ENCODE measurements at regions not wholly inside any gene's neighbourhood (a gene's known extent, or its start where the extent isn't known, plus 50 kb on each side); places are given as distances from the start of the nearest gene placed in this dataset.

- H3K4me3 Mint-ChIP-seq (ENCODE audit: unreplicated experiment), result no peak overlapping the region
- H3K9me3 Mint-ChIP-seq (ENCODE audit: low read depth), result no peaks in the 10 kb centered on the region
- TF ChIP-seq CTCF (IDR thresholded peaks at IDR 0.05), result no peak
- no peaks in the 10 kb centered on the region for H3K27me3 Mint-ChIP-seq (ENCODE audit: low read depth)
- no peaks in the 10 kb centered on the region for H3K36me3 Mint-ChIP-seq (ENCODE audit: low read depth)
- no peak for DNase-seq (ENCODE audit: low spot score)
- peaks cover 37% of the 10 kb centered on the region for H3K4me1 Mint-ChIP-seq (ENCODE audit: low read depth)
- H3K27ac Mint-ChIP-seq (ENCODE audit: unreplicated experiment), result no peak overlapping the region
These were observed 695.6 kb downstream of the USP25 start for GRCh38 chr21:16425376-16425775.

- H3K9me3 Mint-ChIP-seq (ENCODE audit: low read depth), result no peaks in the 10 kb centered on the region
- H3K4me3 Mint-ChIP-seq (ENCODE audit: unreplicated experiment), result no peak overlapping the region
- H3K27me3 Mint-ChIP-seq (ENCODE audit: low read depth), result no peaks in the 10 kb centered on the region
- DNase-seq (ENCODE audit: low spot score), result no peak
- H3K4me1 Mint-ChIP-seq (ENCODE audit: low read depth), result peaks cover 41% of the 10 kb centered on the region
- no peak for TF ChIP-seq CTCF (IDR thresholded peaks at IDR 0.05)
- H3K27ac Mint-ChIP-seq (ENCODE audit: unreplicated experiment), result no peak overlapping the region
- H3K36me3 Mint-ChIP-seq (ENCODE audit: low read depth), result no peaks in the 10 kb centered on the region
These were observed 697.2 kb downstream of the USP25 start for GRCh38 chr21:16426936-16427335.

- DNase-seq (ENCODE audit: low spot score), result no peak
- H3K4me3 Mint-ChIP-seq (ENCODE audit: unreplicated experiment), result no peak overlapping the region
- no peaks in the 10 kb centered on the region for H3K36me3 Mint-ChIP-seq (ENCODE audit: low read depth)
- no peaks in the 10 kb centered on the region for H3K27me3 Mint-ChIP-seq (ENCODE audit: low read depth)
- peaks cover 39% of the 10 kb centered on the region for H3K4me1 Mint-ChIP-seq (ENCODE audit: low read depth)
- no peak overlapping the region for H3K27ac Mint-ChIP-seq (ENCODE audit: unreplicated experiment)
- TF ChIP-seq CTCF (IDR thresholded peaks at IDR 0.05), result no peak
- no peaks in the 10 kb centered on the region for H3K9me3 Mint-ChIP-seq (ENCODE audit: low read depth)
These were observed 697.9 kb downstream of the USP25 start for GRCh38 chr21:16427587-16428087.

GRCh38 chr21:16437586-16437985 is 707.8 kb downstream of the USP25 start:
- TF ChIP-seq CTCF (IDR thresholded peaks at IDR 0.05), result no peak
- no peak for DNase-seq (ENCODE audit: low spot score)
- Mint-ChIP-seq H3K36me3 (ENCODE audit: low read depth) (no peaks in the 10 kb centered on the region), H3K27ac (ENCODE audit: unreplicated experiment) (no peak overlapping the region), H3K27me3 (ENCODE audit: low read depth) (no peaks in the 10 kb centered on the region), H3K9me3 (ENCODE audit: low read depth) (no peaks in the 10 kb centered on the region), H3K4me3 (ENCODE audit: unreplicated experiment) (no peak overlapping the region), H3K4me1 (ENCODE audit: low read depth) (peaks cover 27% of the 10 kb centered on the region)

GRCh38 chr21:16438761-16439160 is 709.0 kb downstream of the USP25 start:
- no peaks in the 10 kb centered on the region for H3K36me3 Mint-ChIP-seq (ENCODE audit: low read depth)
- no peak for TF ChIP-seq CTCF (IDR thresholded peaks at IDR 0.05)
- H3K4me3 Mint-ChIP-seq (ENCODE audit: unreplicated experiment), result no peak overlapping the region
- DNase-seq (ENCODE audit: low spot score), result no peak
- H3K9me3 Mint-ChIP-seq (ENCODE audit: low read depth), result peaks cover 1% of the 10 kb centered on the region
- H3K4me1 Mint-ChIP-seq (ENCODE audit: low read depth), result peaks cover 27% of the 10 kb centered on the region
- no peaks in the 10 kb centered on the region for H3K27me3 Mint-ChIP-seq (ENCODE audit: low read depth)
- H3K27ac Mint-ChIP-seq (ENCODE audit: unreplicated experiment), result no peak overlapping the region

Measured in chondrocyte (in vitro differentiated cells).